HG03558 (cell line): ENCODE measurements at regions not wholly inside any gene's neighbourhood (a gene's known extent, or its start where the extent isn't known, plus 50 kb on each side); places are given as distances from the start of the nearest gene placed in this dataset.
"Not testable (repeated sequence)": the region's sequence is repeated elsewhere in the genome, so short reads cannot be mapped to it uniquely, and the experiment has no call there.

Experiments
- ATAC-seq: cut with Tn5 transposase; IDR thresholded peaks from one replicate; pipeline ENCODE4 v1.9.1; 2021; ENCODE audit warnings: moderate number of reproducible peaks; ENCODE audit not compliant: unreplicated experiment; ENCODE audit errors: extremely low read depth

- peak; percentile 44 for ATAC-seq
Observed at GRCh38 chr4:53702334-53703266, 111.3 kb upstream of the LNX1 start.

- ATAC-seq = not testable (repeated sequence)
Observed at GRCh38 chr4:53701260-53701659, 110.0 kb upstream of the LNX1 start.

- not testable (repeated sequence) for ATAC-seq
Observed at GRCh38 chr4:53699310-53699709, 108.0 kb upstream of the LNX1 start.

- ATAC-seq = no peak
Observed at GRCh38 chr4:53697016-53697685, 105.9 kb upstream of the LNX1 start.

GRCh38 chr4:53695540-53696463 is 104.5 kb upstream of the LNX1 start:
- peak; percentile 58 for ATAC-seq

- no peak for ATAC-seq
Observed at GRCh38 chr4:53694666-53695065, 103.4 kb upstream of the LNX1 start.

GRCh38 chr4:53693909-53694308 is 102.6 kb upstream of the LNX1 start:
- ATAC-seq = no peak

- no peak for ATAC-seq
Observed at GRCh38 chr4:53693408-53693807, 102.1 kb upstream of the LNX1 start.

- ATAC-seq = peak; percentile 91
Observed at GRCh38 chr4:53688186-53688790, 97.0 kb upstream of the LNX1 start.

- ATAC-seq = no peak
Observed at GRCh38 chr4:53686521-53686920, 95.2 kb upstream of the LNX1 start.

- no peak for ATAC-seq
Observed at GRCh38 chr4:53684136-53685130, 93.1 kb upstream of the LNX1 start.

- ATAC-seq = no peak
Observed at GRCh38 chr4:53682908-53683307, 91.6 kb upstream of the LNX1 start.

- no peak for ATAC-seq
Observed at GRCh38 chr4:53682196-53682595, 90.9 kb upstream of the LNX1 start.

GRCh38 chr4:53680598-53680997 is 89.3 kb upstream of the LNX1 start:
- ATAC-seq = no peak

GRCh38 chr4:53680168-53680567 is 88.9 kb upstream of the LNX1 start:
- ATAC-seq = no peak

GRCh38 chr4:53676402-53676871 is 85.2 kb upstream of the LNX1 start:
- no peak for ATAC-seq

GRCh38 chr4:53674903-53675302 is 83.6 kb upstream of the LNX1 start:
- ATAC-seq = no peak

- no peak for ATAC-seq
Observed at GRCh38 chr4:53672873-53673272, 81.6 kb upstream of the LNX1 start.

GRCh38 chr4:53671757-53672156 is 80.5 kb upstream of the LNX1 start:
- ATAC-seq = no peak
